ENCODE measurements at regions not wholly inside any gene's neighbourhood (a gene's known extent, or its start where the extent isn't known, plus 50 kb on each side); places are given as distances from the start of the nearest gene placed in this dataset.

DNA sequence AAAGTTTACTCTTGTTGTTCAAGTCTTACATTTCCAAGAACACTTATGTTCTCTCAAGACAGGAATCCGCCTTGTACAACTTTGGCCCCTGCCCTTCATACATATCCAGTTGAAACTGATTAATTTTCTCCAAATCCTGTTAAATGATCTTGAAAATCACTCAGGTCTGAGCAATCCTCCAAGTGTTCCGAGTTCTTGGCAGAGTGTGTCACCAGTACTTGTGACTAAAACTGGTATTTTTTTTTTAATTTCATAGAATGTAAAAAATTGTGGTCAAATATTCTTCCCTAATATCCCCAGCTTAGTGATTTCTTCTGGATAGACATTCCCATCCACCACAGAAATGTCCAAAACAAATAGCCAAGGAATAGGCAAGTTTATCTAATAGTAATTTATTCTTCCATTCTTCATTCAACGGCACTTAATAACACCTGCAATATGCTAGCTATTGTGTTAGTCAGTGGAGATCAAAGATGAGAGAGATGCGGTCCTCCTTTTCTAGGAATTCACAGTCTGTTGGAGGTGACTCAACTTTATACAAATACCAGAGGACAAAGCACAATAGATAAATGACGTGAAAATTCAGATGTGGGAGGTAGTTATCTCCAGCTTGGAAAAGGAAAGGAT is 71.4 kb downstream of the DIRAS3 start:
- no peak for DNase-seq (ENCODE audit: low read depth)
- H3K4me3 ChIP-seq (ENCODE audit: low read depth, low read length), result no peak overlapping the region
- no peak for TF ChIP-seq CTCF (IDR thresholded peaks at IDR 0.05; ENCODE audit: insufficient read depth, low read depth, low read length, missing control alignments)

GRCh38 chr1:67977756-67978155 is 72.7 kb downstream of the DIRAS3 start:
- DNase-seq (ENCODE audit: low read depth), result no peak
- no peak overlapping the region for H3K4me3 ChIP-seq (ENCODE audit: low read depth, low read length)
- TF ChIP-seq CTCF (IDR thresholded peaks at IDR 0.05; ENCODE audit: insufficient read depth, low read depth, low read length, missing control alignments), result no peak

GRCh38 chr1:67973051-67973450 is 77.4 kb downstream of the DIRAS3 start:
- no peak for TF ChIP-seq CTCF (IDR thresholded peaks at IDR 0.05; ENCODE audit: insufficient read depth, low read depth, low read length, missing control alignments)
- DNase-seq (ENCODE audit: low read depth), result no peak
- no peak overlapping the region for H3K4me3 ChIP-seq (ENCODE audit: low read depth, low read length)

DNA sequence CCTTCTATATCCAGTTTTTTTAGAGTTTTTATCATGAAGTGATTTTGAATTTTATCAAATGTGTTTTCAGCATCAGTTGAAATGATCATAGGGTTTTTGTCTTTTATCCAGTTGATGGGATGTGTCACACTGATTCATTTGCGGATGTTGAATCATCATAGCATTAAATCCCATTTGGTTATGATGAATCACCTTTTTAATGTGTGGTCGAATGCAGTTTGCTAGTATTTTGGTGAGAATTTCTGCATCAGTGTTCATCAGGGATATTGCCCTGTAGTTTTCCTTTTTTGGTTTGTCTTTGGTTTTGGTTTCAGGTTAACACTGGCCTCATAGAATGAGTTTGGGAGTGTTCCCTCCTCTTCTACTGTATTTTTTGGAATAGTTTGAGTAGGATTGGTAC is 80.3 kb downstream of the DIRAS3 start:
- TF ChIP-seq CTCF (IDR thresholded peaks at IDR 0.05; ENCODE audit: insufficient read depth, low read depth, low read length, missing control alignments), result no peak
- no peak for DNase-seq (ENCODE audit: low read depth)

GRCh38 chr1:67969446-67969845 is 81.0 kb downstream of the DIRAS3 start:
- DNase-seq (ENCODE audit: low read depth), result no peak
- no peak for TF ChIP-seq CTCF (IDR thresholded peaks at IDR 0.05; ENCODE audit: insufficient read depth, low read depth, low read length, missing control alignments)

More for the DNA sequence above, 80.3 kb downstream of the DIRAS3 start:
- H3K4me3 ChIP-seq (ENCODE audit: low read depth, low read length), result no peak overlapping the region

DNA sequence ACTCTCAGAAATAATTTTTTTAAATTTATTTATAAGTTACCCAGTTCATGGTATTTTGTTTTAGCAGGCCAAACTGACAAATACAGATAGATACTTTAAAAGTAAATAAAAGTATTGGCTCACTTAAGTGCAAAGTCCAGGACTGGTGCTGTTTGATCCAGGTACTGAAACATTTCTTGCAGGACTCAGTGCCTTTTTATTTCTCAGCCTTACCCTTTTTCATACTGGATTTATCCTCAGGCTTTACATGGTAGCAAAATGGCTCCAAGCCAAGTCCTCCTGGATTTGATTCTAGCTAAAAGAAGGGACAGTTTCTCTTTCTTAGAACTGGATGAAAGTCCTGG is 83.8 kb downstream of the DIRAS3 start:
- DNase-seq (ENCODE audit: low read depth), result no peak
- no peak for TF ChIP-seq CTCF (IDR thresholded peaks at IDR 0.05; ENCODE audit: insufficient read depth, low read depth, low read length, missing control alignments)
- H3K4me3 ChIP-seq (ENCODE audit: low read depth, low read length), result no peak overlapping the region

More at GRCh38 chr1:67969446-67969845, 81.0 kb downstream of the DIRAS3 start:
- H3K4me3 ChIP-seq (ENCODE audit: low read depth, low read length), result no peak overlapping the region

- H3K4me3 ChIP-seq (ENCODE audit: low read depth, low read length), result no peak overlapping the region
- no peak for DNase-seq (ENCODE audit: low read depth)
- no peak for TF ChIP-seq CTCF (IDR thresholded peaks at IDR 0.05; ENCODE audit: insufficient read depth, low read depth, low read length, missing control alignments)
Observed at GRCh38 chr1:67965995-67966665, 84.3 kb downstream of the DIRAS3 start.

All from GM12865 (cell line).